Panc1 (cell line): ENCODE measurements at regions not wholly inside any gene's neighbourhood (a gene's known extent, or its start where the extent isn't known, plus 50 kb on each side); places are given as distances from the start of the nearest gene placed in this dataset.
A peak's percentile ranks its signal among the peaks of the same experiment; 100 is the strongest.

Source experiments
- ATAC-seq: fragments of 200-7000 bp; cut with Tn5 transposase; 2 replicates; pipeline ENCODE4 v1.9.1; 2020; ENCODE audit warnings: mild to moderate bottlenecking, moderate library complexity
- BruUV-seq: library from RNA; stranded (reverse); fragments of 400-500 nt; replicated peaks from 2 replicates; lab custom pipeline; 2021; lab: Mats Ljungman, UMichigan
- CTCF ChIA-PET: fragments of 300-600 bp; sonication (Branson Sonifier 250); formaldehyde crosslinking; loops from one replicate; lab custom pipeline; 2022; ENCODE audit warnings: antibody characterized with exemption; lab: Charles Lee
- POLR2A ChIA-PET: fragments of 300-600 bp; sonication (Branson Sonifier 250); formaldehyde crosslinking; loops from one replicate; lab custom pipeline; 2022; ENCODE audit warnings: antibody characterized with exemption; lab: Charles Lee
- DNase-seq: peaks from one replicate; pipeline ENCODE4 v3.0.0-alpha.2; 2010; ENCODE audit warnings: low read depth, low spot score
- H3K27ac ChIP-seq: 2 replicates; pipeline ENCODE4 v1.5.1; 2011; ENCODE audit warnings: mild to moderate bottlenecking, low read length, inconsistent platforms
- H3K27me3 ChIP-seq: fragments of 200-500 bp; sonication (Bioruptor generic); 2 replicates; pipeline ENCODE4 v1.6.0; 2014; ENCODE audit warnings: low read length, inconsistent platforms; ENCODE audit not compliant: control insufficient read depth, insufficient read depth
- H3K36me3 ChIP-seq: fragments of 200-500 bp; sonication (Bioruptor generic); 2 replicates; pipeline ENCODE4 v1.5.1; 2014; ENCODE audit warnings: inconsistent platforms, mild to moderate bottlenecking, low read length, moderate library complexity; ENCODE audit not compliant: control insufficient read depth, insufficient read depth
- H3K4me1 ChIP-seq: 2 replicates; pipeline ENCODE4 v1.5.1; 2011; ENCODE audit warnings: inconsistent platforms, mild to moderate bottlenecking, low read length, moderate library complexity; ENCODE audit not compliant: control insufficient read depth, insufficient read depth
- H3K4me3 ChIP-seq, 2 experiments: 2 replicates each; pipeline ENCODE4 v1.5.1; 2011 to 2012; ENCODE audit warnings: low read depth in 2 of 2, low read length in 2 of 2, mild to moderate bottlenecking in 2 of 2, inconsistent platforms in 1 of 2, moderate library complexity in 1 of 2
- H3K9me3 ChIP-seq: fragments of 200-500 bp; sonication (Bioruptor generic); 2 replicates; pipeline ENCODE4 v1.5.1; 2014; ENCODE audit warnings: low read depth, mild to moderate bottlenecking, inconsistent platforms, low read length, moderate library complexity; ENCODE audit not compliant: control insufficient read depth, insufficient read depth
- POLR2AphosphoS5 ChIP-seq: IDR thresholded peaks from 2 replicates; pipeline ENCODE4 v1.6.1; 2012; ENCODE audit warnings: mild to moderate bottlenecking, low read depth, low read length, moderate library complexity
- SIN3A ChIP-seq: IDR thresholded peaks from 2 replicates; pipeline ENCODE4 v1.6.1; 2012; ENCODE audit warnings: low read depth, mild to moderate bottlenecking, low read length, moderate library complexity, borderline replicate concordance; ENCODE audit not compliant: insufficient read depth
- TCF7L2 ChIP-seq: IDR thresholded peaks from 2 replicates; pipeline ENCODE4 v1.6.1; 2011; ENCODE audit warnings: mild to moderate bottlenecking, low read depth, low read length, inconsistent platforms
- in situ Hi-C: cut with HindIII; loops from 2 replicates; pipeline ENCODE4 v1.10.0; 2016; ENCODE audit warnings: low sequenced_read_pairs, low pct_unique_long_range_greater_than_20kb
- intact Hi-C: fragments of 100-400 bp; cut with micrococcal nuclease; formaldehyde crosslinking; loops from one replicate; pipeline ENCODE4 v1.10.0; 2022; ENCODE audit not compliant: unreplicated experiment
- TF ChIP-seq, protein P1 (sequence below), 2 experiments: IDR thresholded peaks; 2 replicates each; pipeline ENCODE4 v1.6.1; 2011 to 2012; ENCODE audit warnings: low read depth in 2 of 2, control low read depth in 1 of 2, low read length in 1 of 2, mild to moderate bottlenecking in 1 of 2, moderate library complexity in 1 of 2; ENCODE audit not compliant: insufficient read depth in 1 of 2
- TF ChIP-seq, protein P2 (sequence below): fragments of 450-650 bp; IDR thresholded peaks from 2 replicates; pipeline ENCODE4 v1.5.1; 2017; ENCODE audit warnings: mild to moderate bottlenecking

DNA sequence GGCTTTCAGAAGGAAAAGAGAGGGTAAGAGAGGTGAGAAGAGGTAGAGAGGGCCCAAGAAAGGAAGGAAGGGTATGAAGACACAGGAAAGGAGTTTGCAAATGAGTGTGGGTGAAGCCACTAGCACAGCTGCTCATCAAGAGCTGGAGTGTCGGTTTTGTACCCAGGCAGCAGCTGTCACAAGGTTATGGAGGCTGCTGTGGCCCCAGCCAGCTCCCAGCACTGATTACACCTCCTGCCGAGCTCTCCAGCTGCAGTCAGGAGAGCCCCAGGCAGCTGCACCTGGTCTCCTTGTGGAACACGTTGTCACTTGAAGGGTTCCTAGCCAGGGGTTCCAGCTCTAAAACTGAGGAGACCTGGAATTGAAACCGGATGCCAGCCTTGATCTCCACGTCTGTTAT is 60.4 kb upstream of the CHD2 start:
- no peak overlapping the region for H3K4me3 ChIP-seq
- DNase-seq, result no peak
- in situ Hi-C loops (no loop called here), intact Hi-C loops (no loop called here)
- H3K4me1 ChIP-seq, result peaks cover 13% of the 10 kb centered on the region
- no TSS peak for BruUV-seq
- no peaks in the 10 kb centered on the region for H3K27me3 ChIP-seq
- peak overlapping the region; percentile 80 for H3K27ac ChIP-seq
- ChIA-PET CTCF (no interaction called here), POLR2A (no interaction called here)
- no peaks in the 10 kb centered on the region for H3K36me3 ChIP-seq
- no peaks in the 10 kb centered on the region for H3K9me3 ChIP-seq
- ATAC-seq, result peak; percentile 69; the same call in 1 of the 2 replicates
- no peak for TF ChIP-seq SIN3A
- TF ChIP-seq TCF7L2, result 0 out of 2 replicates have a peak, but pooled peaks have one; percentile 23

DNA sequence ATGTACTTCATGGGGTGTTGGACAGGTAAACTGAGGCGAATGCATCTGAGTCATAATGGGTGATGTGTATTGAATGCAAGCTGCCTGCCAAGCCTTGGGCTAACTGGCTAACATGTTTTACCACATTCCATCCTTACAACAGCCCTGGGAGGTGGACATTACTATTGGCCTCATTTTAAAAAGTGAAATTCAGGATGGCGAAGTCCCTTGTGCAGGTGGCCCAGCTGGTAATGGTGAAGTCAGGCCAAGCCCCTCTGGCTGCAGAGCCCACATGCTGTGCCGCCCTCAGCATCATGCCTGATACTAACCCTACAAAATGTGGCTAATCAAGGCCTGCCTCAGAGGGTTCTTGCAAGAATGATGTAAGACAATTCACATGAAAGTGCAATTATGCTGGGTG is 60.0 kb upstream of the CHD2 start:
- no peaks in the 10 kb centered on the region for H3K36me3 ChIP-seq
- ATAC-seq, result 0 out of 2 replicates have a peak, but pooled peaks have one; percentile 29
- no peak for DNase-seq
- ChIA-PET POLR2A (interaction anchor here (0.7 kb wide), 1 partner anchor 42 kb away, joined by 3 read pairs; no protein-coding TSS in a partner anchor), CTCF (no interaction called here)
- peaks cover 17% of the 10 kb centered on the region for H3K4me1 ChIP-seq
- intact Hi-C loops (no loop called here), in situ Hi-C loops (no loop called here)
- peak overlapping the region; percentile 80 for H3K27ac ChIP-seq
- H3K4me3 ChIP-seq, result no peak overlapping the region
- no TSS peak for BruUV-seq
- no peak for TF ChIP-seq POLR2AphosphoS5
- TF ChIP-seq, protein P1, sequence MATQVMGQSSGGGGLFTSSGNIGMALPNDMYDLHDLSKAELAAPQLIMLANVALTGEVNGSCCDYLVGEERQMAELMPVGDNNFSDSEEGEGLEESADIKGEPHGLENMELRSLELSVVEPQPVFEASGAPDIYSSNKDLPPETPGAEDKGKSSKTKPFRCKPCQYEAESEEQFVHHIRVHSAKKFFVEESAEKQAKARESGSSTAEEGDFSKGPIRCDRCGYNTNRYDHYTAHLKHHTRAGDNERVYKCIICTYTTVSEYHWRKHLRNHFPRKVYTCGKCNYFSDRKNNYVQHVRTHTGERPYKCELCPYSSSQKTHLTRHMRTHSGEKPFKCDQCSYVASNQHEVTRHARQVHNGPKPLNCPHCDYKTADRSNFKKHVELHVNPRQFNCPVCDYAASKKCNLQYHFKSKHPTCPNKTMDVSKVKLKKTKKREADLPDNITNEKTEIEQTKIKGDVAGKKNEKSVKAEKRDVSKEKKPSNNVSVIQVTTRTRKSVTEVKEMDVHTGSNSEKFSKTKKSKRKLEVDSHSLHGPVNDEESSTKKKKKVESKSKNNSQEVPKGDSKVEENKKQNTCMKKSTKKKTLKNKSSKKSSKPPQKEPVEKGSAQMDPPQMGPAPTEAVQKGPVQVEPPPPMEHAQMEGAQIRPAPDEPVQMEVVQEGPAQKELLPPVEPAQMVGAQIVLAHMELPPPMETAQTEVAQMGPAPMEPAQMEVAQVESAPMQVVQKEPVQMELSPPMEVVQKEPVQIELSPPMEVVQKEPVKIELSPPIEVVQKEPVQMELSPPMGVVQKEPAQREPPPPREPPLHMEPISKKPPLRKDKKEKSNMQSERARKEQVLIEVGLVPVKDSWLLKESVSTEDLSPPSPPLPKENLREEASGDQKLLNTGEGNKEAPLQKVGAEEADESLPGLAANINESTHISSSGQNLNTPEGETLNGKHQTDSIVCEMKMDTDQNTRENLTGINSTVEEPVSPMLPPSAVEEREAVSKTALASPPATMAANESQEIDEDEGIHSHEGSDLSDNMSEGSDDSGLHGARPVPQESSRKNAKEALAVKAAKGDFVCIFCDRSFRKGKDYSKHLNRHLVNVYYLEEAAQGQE (IDR thresholded peaks at IDR 0.05; ENCODE audit: insufficient read depth in 1 of 2, low read depth in 2 of 2, low read length in 1 of 2), result no peak
- TF ChIP-seq, protein P2, sequence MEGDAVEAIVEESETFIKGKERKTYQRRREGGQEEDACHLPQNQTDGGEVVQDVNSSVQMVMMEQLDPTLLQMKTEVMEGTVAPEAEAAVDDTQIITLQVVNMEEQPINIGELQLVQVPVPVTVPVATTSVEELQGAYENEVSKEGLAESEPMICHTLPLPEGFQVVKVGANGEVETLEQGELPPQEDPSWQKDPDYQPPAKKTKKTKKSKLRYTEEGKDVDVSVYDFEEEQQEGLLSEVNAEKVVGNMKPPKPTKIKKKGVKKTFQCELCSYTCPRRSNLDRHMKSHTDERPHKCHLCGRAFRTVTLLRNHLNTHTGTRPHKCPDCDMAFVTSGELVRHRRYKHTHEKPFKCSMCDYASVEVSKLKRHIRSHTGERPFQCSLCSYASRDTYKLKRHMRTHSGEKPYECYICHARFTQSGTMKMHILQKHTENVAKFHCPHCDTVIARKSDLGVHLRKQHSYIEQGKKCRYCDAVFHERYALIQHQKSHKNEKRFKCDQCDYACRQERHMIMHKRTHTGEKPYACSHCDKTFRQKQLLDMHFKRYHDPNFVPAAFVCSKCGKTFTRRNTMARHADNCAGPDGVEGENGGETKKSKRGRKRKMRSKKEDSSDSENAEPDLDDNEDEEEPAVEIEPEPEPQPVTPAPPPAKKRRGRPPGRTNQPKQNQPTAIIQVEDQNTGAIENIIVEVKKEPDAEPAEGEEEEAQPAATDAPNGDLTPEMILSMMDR, result no peak
- TF ChIP-seq TCF7L2, result no peak
- no peak for TF ChIP-seq SIN3A
- no peaks in the 10 kb centered on the region for H3K27me3 ChIP-seq
- H3K9me3 ChIP-seq, result no peaks in the 10 kb centered on the region

DNA sequence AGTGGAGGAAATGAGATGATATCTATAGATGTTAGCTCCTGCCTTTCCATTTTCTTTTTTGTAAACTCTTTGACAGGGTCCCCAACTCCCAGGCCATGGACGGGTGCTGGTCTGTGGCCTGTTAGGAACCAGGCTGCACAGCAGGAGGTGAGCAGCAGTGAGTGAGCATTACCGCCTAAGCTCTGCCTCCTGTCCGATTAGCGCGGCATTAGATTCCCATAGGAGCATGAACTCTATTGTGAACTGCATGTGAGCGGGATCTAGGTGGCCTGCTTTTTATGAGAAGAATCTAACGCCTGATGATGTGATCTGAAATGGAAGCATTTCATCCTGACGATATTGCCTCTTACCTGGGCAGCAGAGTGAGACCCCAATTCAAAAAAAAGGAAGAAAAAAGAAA is 56.8 kb upstream of the CHD2 start:
- ChIA-PET POLR2A (no interaction called here), CTCF (no interaction called here)
- H3K4me3 ChIP-seq, result no peak overlapping the region
- peaks cover 18% of the 10 kb centered on the region for H3K4me1 ChIP-seq
- TF ChIP-seq POLR2AphosphoS5 (no peak), SIN3A (no peak), TCF7L2 (no peak)
- TF ChIP-seq, protein P1 (IDR thresholded peaks at IDR 0.05; ENCODE audit: insufficient read depth in 1 of 2, low read depth in 2 of 2, low read length in 1 of 2), result no peak
- TF ChIP-seq, protein P2, result no peak
- no peaks in the 10 kb centered on the region for H3K36me3 ChIP-seq
- peak overlapping the region; percentile 19; the same call in 1 of the 2 replicates for H3K27ac ChIP-seq
- ATAC-seq (no peak), DNase-seq (no peak)
- H3K9me3 ChIP-seq, result no peaks in the 10 kb centered on the region
- intact Hi-C loops (no loop called here), in situ Hi-C loops (no loop called here)
- no TSS peak for BruUV-seq
- no peaks in the 10 kb centered on the region for H3K27me3 ChIP-seq
